OCI-LY7 (cell line): ENCODE measurements at regions not wholly inside any gene's neighbourhood (a gene's known extent, or its start where the extent isn't known, plus 50 kb on each side); places are given as distances from the start of the nearest gene placed in this dataset.

Source experiments
- BruUV-seq: library from RNA; stranded (reverse); fragments of 400-500 nt; replicated peaks from 2 replicates; lab custom pipeline; 2021; lab: Mats Ljungman, UMichigan
- CTCF ChIA-PET: fragments of 300-600 bp; sonication (Branson Sonifier 250); formaldehyde crosslinking; loops from one replicate; lab custom pipeline; 2022; ENCODE audit warnings: antibody characterized with exemption; ENCODE audit not compliant: unreplicated experiment; lab: Charles Lee
- POLR2A ChIA-PET: fragments of 300-600 bp; sonication (Branson Sonifier 250); formaldehyde crosslinking; loops from one replicate; lab custom pipeline; 2022; ENCODE audit warnings: antibody characterized with exemption; lab: Charles Lee
- DNase-seq: peaks from one replicate; pipeline ENCODE4 v3.0.0-alpha.2; 2015; ENCODE audit warnings: low spot score
- H2AFZ ChIP-seq: fragments of 200-600 bp; sonication (generic), shearing (Covaris generic); 2 replicates; pipeline ENCODE4 v1.6.1; 2014; ENCODE audit warnings: mild to moderate bottlenecking, antibody characterized with exemption, low read length, moderate library complexity
- H3K27ac ChIP-seq: fragments of 200-600 bp; sonication (generic); 2 replicates; pipeline ENCODE4 v1.5.1; 2014; ENCODE audit warnings: mixed run types, low read depth, mild to moderate bottlenecking, moderate library complexity, low read length, inconsistent platforms; ENCODE audit not compliant: poor library complexity, severe bottlenecking
- H3K36me3 ChIP-seq: fragments of 200-600 bp; sonication (generic); 2 replicates; pipeline ENCODE4 v1.6.1; 2014; ENCODE audit warnings: mild to moderate bottlenecking, antibody characterized with exemption, low read length, moderate library complexity, mixed read lengths; ENCODE audit not compliant: insufficient read depth
- H3K4me1 ChIP-seq: fragments of 200-600 bp; sonication (generic); 2 replicates; pipeline ENCODE4 v1.5.1; 2014; ENCODE audit warnings: mild to moderate bottlenecking, low read length; ENCODE audit not compliant: insufficient read depth, poor library complexity, severe bottlenecking
- H3K4me2 ChIP-seq: fragments of 200-600 bp; sonication (generic); 2 replicates; pipeline ENCODE4 v1.6.1; 2014; ENCODE audit warnings: mild to moderate bottlenecking, low read length
- H3K4me3 ChIP-seq: fragments of 200-600 bp; sonication (generic); 2 replicates; pipeline ENCODE4 v1.5.1; 2014; ENCODE audit warnings: mild to moderate bottlenecking, low read depth, low read length; ENCODE audit not compliant: poor library complexity, severe bottlenecking
- H3K79me2 ChIP-seq: fragments of 200-600 bp; sonication (generic); 2 replicates; pipeline ENCODE4 v1.6.1; 2016; ENCODE audit warnings: low read depth, mild to moderate bottlenecking, low read length, moderate library complexity, mixed read lengths; ENCODE audit not compliant: insufficient read depth
- H3K9me2 ChIP-seq: fragments of 200-600 bp; sonication (generic); 2 replicates; pipeline ENCODE4 v1.6.1; 2016; ENCODE audit warnings: mild to moderate bottlenecking, low read length, mixed read lengths; ENCODE audit not compliant: insufficient read depth
- H3K9me3 ChIP-seq: fragments of 200-600 bp; sonication (generic); 2 replicates; pipeline ENCODE4 v1.6.1; 2014; ENCODE audit warnings: mild to moderate bottlenecking, mixed run types, low read length, mixed read lengths
- H4K20me1 ChIP-seq: fragments of 200-600 bp; sonication (generic); 2 replicates; pipeline ENCODE4 v1.6.1; 2014; ENCODE audit warnings: mild to moderate bottlenecking, antibody characterized with exemption, low read length, moderate library complexity, mixed read lengths; ENCODE audit not compliant: insufficient read depth
- CTCF ChIP-seq: fragments of 200-600 bp; sonication (generic); conservative IDR thresholded peaks from 2 replicates; pipeline ENCODE4 v1.5.1; 2014; ENCODE audit warnings: mild to moderate bottlenecking, antibody characterized with exemption, low read length, moderate library complexity, mixed read lengths
- EZH2phosphoT487 ChIP-seq: fragments of 200-600 bp; sonication (generic); IDR thresholded peaks from 2 replicates; pipeline ENCODE4 v1.6.1; 2018; ENCODE audit warnings: low read depth, borderline replicate concordance, mild to moderate bottlenecking, mixed run types, antibody characterized with exemption, low read length, moderate library complexity, mixed read lengths
- intact Hi-C: fragments of 100-400 bp; cut with micrococcal nuclease; formaldehyde crosslinking; loops from one replicate; pipeline ENCODE4 v1.10.0; 2022; ENCODE audit not compliant: unreplicated experiment

GRCh38 chrX:121260596-121261240 lies 213.3 kb downstream of the GLUD2 start:
- no peak overlapping the region for H3K4me2 ChIP-seq
- TF ChIP-seq CTCF (no peak), EZH2phosphoT487 (no peak)
- H3K4me3 ChIP-seq = no peak overlapping the region
- no peaks in the 10 kb centered on the region for H3K9me3 ChIP-seq
- H3K79me2 ChIP-seq = no peaks in the 10 kb centered on the region
- no peak overlapping the region for H2AFZ ChIP-seq
- CTCF ChIA-PET = no interaction called here
- BruUV-seq = no TSS peak
- DNase-seq = no peak
- H3K27ac ChIP-seq = no peak overlapping the region
- H3K9me2 ChIP-seq = no peaks in the 10 kb centered on the region
- no peaks in the 10 kb centered on the region for H3K4me1 ChIP-seq
- H3K36me3 ChIP-seq = no peaks in the 10 kb centered on the region
- no peaks in the 10 kb centered on the region for H4K20me1 ChIP-seq
- POLR2A ChIA-PET = no interaction called here
- intact Hi-C loops = no loop called here

DNA sequence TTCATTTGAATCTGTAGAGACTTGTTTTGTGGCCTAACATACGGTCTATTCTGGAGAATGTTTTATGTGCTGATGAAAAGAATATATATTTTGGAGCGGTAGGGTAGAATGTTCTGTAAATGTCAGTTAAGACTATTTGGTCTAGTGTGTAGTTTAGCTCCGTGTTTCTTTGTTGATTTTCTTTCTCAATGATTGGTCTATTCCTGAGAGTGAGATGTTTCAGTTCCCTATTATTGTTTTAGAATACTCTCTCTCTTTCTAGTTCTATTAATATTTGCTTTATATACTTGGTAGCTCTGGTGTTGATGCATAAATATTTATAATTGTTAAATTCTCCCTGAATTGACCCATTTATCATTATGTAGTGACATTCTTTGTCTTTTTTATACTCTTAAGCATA lies 236.5 kb downstream of the GLUD2 start:
- H3K4me1 ChIP-seq = no peaks in the 10 kb centered on the region
- ChIA-PET CTCF (no interaction called here), POLR2A (no interaction called here)
- H3K9me2 ChIP-seq = no peaks in the 10 kb centered on the region
- no peak overlapping the region for H3K4me2 ChIP-seq
- DNase-seq = no peak
- no peak overlapping the region for H3K27ac ChIP-seq
- no peaks in the 10 kb centered on the region for H3K9me3 ChIP-seq
- TF ChIP-seq CTCF = no peak
- no peak for TF ChIP-seq EZH2phosphoT487
- intact Hi-C loops = no loop called here
- no peak overlapping the region for H3K4me3 ChIP-seq
- H2AFZ ChIP-seq = no peak overlapping the region
- no peaks in the 10 kb centered on the region for H3K79me2 ChIP-seq
- H3K36me3 ChIP-seq = no peaks in the 10 kb centered on the region
- BruUV-seq = no TSS peak
- H4K20me1 ChIP-seq = no peaks in the 10 kb centered on the region

DNA sequence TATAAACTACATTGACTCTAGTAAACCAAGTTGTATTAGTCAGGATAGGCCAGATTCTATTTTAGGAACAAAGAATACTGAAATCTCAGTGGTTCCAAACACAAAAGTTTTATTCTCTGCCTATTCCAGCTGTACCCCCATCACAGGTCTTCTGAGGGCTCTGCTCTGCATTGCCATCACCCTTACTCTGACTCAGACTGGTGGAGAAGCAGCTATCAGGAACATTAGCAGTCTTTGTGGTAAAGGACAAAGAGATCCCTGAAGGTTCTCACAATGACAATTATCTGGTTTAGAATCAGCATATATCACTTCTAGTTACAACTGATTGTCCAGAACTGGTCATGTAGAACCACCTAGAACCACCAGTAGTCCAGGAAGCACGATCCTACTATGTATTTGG lies 251.1 kb downstream of the GLUD2 start:
- POLR2A ChIA-PET = no interaction called here
- intact Hi-C loops = no loop called here

More for the DNA sequence above, 251.1 kb downstream of the GLUD2 start:
- no peak overlapping the region for H2AFZ ChIP-seq
- no peak for TF ChIP-seq EZH2phosphoT487
- TF ChIP-seq CTCF = no peak
- H3K79me2 ChIP-seq = no peaks in the 10 kb centered on the region
- no peak overlapping the region for H3K27ac ChIP-seq
- no peak for DNase-seq
- H3K9me3 ChIP-seq = no peaks in the 10 kb centered on the region
- no peaks in the 10 kb centered on the region for H4K20me1 ChIP-seq
- CTCF ChIA-PET = no interaction called here
- no peaks in the 10 kb centered on the region for H3K4me1 ChIP-seq
- BruUV-seq = no TSS peak
- no peak overlapping the region for H3K4me2 ChIP-seq
- no peak overlapping the region for H3K4me3 ChIP-seq
- no peaks in the 10 kb centered on the region for H3K36me3 ChIP-seq
- H3K9me2 ChIP-seq = no peaks in the 10 kb centered on the region
